Retinal pigment epithelial cell (primary cell): ENCODE measurements at regions not wholly inside any gene's neighbourhood (a gene's known extent, or its start where the extent isn't known, plus 50 kb on each side); places are given as distances from the start of the nearest gene placed in this dataset.

ENCODE experiments used
- DNase-seq: peaks from one replicate; pipeline ENCODE4 v3.0.0-alpha.2; 2010; ENCODE audit warnings: low read depth
- H3K4me3 ChIP-seq: 2 replicates; pipeline ENCODE4 v1.5.1; 2011; ENCODE audit warnings: mild to moderate bottlenecking, low read length, control low read depth, moderate library complexity
- CTCF ChIP-seq: conservative IDR thresholded peaks from 2 replicates; pipeline ENCODE4 v1.5.1; 2011; ENCODE audit warnings: low read depth, low read length, control low read depth, inconsistent platforms

DNA sequence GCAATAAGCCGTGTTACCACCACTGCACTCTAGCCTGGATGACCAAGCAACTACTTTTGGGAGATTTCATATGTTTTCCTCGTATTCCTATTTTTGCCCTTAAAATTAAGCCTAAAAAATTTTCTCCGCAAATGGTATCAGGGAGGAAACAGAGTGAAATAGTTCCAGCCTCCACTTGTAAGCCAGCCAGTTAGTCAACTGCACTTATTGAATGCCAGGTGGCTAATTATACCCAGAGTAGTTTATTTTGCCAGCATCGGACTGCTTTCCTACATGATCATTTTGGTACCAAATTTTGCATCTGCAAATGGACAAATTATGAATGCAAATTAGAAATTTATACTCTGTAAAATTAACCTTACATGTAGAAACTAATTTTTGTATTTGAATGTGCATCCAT is 90.2 kb upstream of the ARHGAP28 start:
- DNase-seq = no peak
- H3K4me3 ChIP-seq = no peak overlapping the region
- no peak for TF ChIP-seq CTCF

DNA sequence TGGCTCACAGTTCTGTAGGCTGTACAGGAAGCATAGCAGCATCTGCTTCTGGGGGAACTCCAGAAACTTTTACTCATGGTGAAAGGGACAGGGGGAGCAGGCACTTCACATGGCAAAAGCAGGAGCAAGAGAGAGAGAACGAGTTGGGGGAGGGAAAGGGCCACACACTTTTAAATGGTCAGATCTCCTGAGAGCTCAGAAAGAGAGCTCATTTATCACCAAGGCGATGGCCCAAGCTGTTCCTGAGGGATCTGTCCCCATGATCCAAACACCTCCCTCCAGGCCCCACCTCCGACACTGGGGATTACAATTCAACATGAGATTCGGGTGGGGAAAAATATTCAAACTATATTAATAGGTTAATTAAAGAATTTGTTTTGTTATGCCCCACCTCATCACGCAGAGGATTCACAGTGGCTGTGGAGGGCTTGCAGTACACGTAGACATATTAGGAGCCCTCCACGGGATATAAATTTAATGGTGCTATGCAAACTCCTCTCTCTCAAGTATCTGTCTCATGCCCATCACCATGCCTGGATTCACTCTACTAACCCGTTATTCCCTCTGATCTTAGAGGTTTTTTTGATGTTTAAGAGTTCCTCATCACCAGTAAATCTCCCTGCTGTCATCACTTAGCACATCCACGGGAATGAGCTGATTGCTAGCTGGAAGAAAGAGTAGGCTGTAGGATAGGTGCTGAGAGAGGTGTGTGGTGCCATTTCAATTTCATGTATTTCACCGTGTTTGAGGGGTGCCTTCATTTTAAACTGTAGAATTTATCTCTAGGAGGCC is 84.5 kb upstream of the ARHGAP28 start:
- no peak for DNase-seq
- TF ChIP-seq CTCF = no peak

GRCh38 chr18:6646801-6647200 is 82.7 kb upstream of the ARHGAP28 start:
- DNase-seq = no peak
- H3K4me3 ChIP-seq = no peak overlapping the region

More for the DNA sequence above, 84.5 kb upstream of the ARHGAP28 start:
- no peak overlapping the region for H3K4me3 ChIP-seq

DNA sequence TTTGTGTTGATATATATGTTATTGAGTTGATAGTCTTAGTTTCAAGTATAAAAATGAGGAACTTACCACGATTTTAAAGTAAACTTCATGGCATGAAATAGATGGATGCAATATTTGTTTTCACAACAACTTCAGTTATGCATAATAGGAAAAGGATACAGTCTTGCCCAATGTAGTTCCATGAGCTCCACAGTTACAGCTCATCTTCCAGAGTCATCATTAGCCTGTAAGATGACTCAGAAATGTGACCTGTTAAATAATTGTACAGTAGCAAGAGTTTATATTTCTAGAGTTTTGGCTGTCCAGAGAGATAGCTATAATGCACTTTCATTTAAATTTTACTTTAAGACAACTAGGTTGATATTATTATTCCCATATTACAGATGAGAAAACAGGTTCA is 80.9 kb upstream of the ARHGAP28 start:
- no peak for TF ChIP-seq CTCF
- no peak overlapping the region for H3K4me3 ChIP-seq

More at GRCh38 chr18:6646801-6647200, 82.7 kb upstream of the ARHGAP28 start:
- no peak for TF ChIP-seq CTCF

DNA sequence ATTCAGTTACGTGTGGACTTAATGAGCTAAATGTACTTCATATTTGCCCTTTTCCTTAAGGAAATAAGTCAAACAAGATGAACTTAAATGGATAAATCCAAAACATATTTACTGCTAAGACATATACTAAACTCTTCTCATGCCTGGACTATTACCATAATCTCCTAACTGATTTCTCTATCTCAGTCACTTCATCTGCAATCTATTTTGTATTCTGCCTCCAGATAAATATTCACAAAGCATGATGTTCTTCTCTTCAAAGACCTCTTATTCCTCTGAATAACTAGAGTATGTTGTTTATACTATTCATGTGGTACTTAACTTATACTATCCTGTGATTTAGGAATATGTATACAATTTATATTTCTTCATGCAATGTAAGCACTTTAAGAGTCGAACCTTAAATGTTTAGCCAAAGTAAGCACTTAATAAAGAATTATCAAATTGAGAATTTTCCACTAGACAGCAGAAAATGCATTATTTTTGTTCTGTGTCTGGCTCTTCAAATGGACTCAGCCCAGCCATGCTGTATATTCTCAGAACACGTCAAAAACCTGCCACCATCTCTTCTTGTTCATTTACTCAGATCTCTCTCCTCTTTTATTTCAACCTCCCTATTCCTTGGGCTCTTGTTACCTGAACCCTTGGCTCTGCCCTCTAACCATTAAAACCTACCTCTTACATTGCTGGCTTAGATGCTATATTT is 79.9 kb upstream of the ARHGAP28 start:
- no peak for TF ChIP-seq CTCF

More for the DNA sequence above, 80.9 kb upstream of the ARHGAP28 start:
- DNase-seq = no peak

GRCh38 chr18:6650127-6650507 is 79.4 kb upstream of the ARHGAP28 start:
- no peak for TF ChIP-seq CTCF
- DNase-seq = no peak
- no peak overlapping the region for H3K4me3 ChIP-seq

More for the DNA sequence above, 79.9 kb upstream of the ARHGAP28 start:
- H3K4me3 ChIP-seq = no peak overlapping the region
- DNase-seq = no peak
